Endothelial cell of umbilical vein (primary cell): ENCODE measurements at regions not wholly inside any gene's neighbourhood (a gene's known extent, or its start where the extent isn't known, plus 50 kb on each side); places are given as distances from the start of the nearest gene placed in this dataset.

Experiments used
- BruUV-seq: library from RNA; stranded (reverse); fragments of 400-500 nt; replicated peaks from 2 replicates; lab custom pipeline; 2021; lab: Mats Ljungman, UMichigan
- CTCF ChIA-PET: fragments of 300-600, 350-600 bp; sonication (Branson Sonifier 250); formaldehyde crosslinking; loops from one replicate; lab custom pipeline; 2021; ENCODE audit warnings: antibody characterized with exemption, inconsistent platforms; lab: Charles Lee
- POLR2A ChIA-PET: fragments of 300-600, 350-600 bp; sonication (Branson Sonifier 250); formaldehyde crosslinking; loops from one replicate; lab custom pipeline; 2021; ENCODE audit warnings: antibody characterized with exemption, inconsistent platforms; lab: Charles Lee
- DNase-seq: peaks from one replicate; pipeline ENCODE4 v3.0.0-alpha.2; 2011; ENCODE audit warnings: low read depth, low spot score
- FAIRE-seq: peaks from 2 replicates; lab custom pipeline; 2011; peaks lifted over from hg19 to GRCh38; lab: Jason Lieb, UNC
- H2AFZ ChIP-seq: 2 replicates; pipeline ENCODE4 v1.6.0; 2012; ENCODE audit warnings: low read depth, low read length, control low read depth, inconsistent platforms
- H3K27ac ChIP-seq: 2 replicates; pipeline ENCODE4 v1.5.1; 2011; ENCODE audit warnings: low read depth, mild to moderate bottlenecking, control low read depth, low read length, moderate library complexity; ENCODE audit not compliant: insufficient read depth
- H3K27me3 ChIP-seq, 2 experiments: 2 replicates each; pipeline versions ENCODE4 v1.6.0 to v1.6.1; 2011; ENCODE audit warnings: low read length in 2 of 2, mixed read lengths in 1 of 2; ENCODE audit not compliant: control insufficient read depth in 2 of 2, insufficient read depth in 2 of 2
- H3K36me3 ChIP-seq, 2 experiments: 2 replicates in 1 of 2; 3 replicates in 1 of 2; pipeline ENCODE4 v1.5.1; 2011; ENCODE audit warnings: low read length in 2 of 2, mild to moderate bottlenecking in 1 of 2, moderate library complexity in 1 of 2; ENCODE audit not compliant: control insufficient read depth in 2 of 2, insufficient read depth in 2 of 2; ENCODE audit errors: extremely low read depth in 1 of 2
- H3K4me1 ChIP-seq: 3 replicates; pipeline ENCODE4 v1.5.1; 2011; ENCODE audit warnings: mild to moderate bottlenecking, low read length; ENCODE audit not compliant: control insufficient read depth, insufficient read depth; ENCODE audit errors: extremely low read depth
- H3K4me2 ChIP-seq: 2 replicates; pipeline ENCODE4 v1.6.1; 2011; ENCODE audit warnings: low read length, control low read depth, mixed read lengths; ENCODE audit not compliant: insufficient read depth
- H3K4me3 ChIP-seq, 3 experiments: fragments of 200-600 bp in 1 of 3; sonication (generic), shearing (Covaris generic) in 1 of 3; replicated peaks in 1 of 3; 2 replicates each; pipeline ENCODE4 v1.5.1; 2011 to 2016; ENCODE audit warnings: control low read depth in 3 of 3, low read length in 3 of 3, mild to moderate bottlenecking in 2 of 3, inconsistent platforms in 1 of 3, low read depth in 1 of 3, moderate library complexity in 1 of 3; ENCODE audit not compliant: insufficient read depth in 1 of 3
- H3K79me2 ChIP-seq: 2 replicates; pipeline ENCODE4 v1.6.0; 2012; ENCODE audit warnings: low read length, inconsistent platforms; ENCODE audit not compliant: control insufficient read depth, insufficient read depth
- H3K9ac ChIP-seq: replicated peaks from 2 replicates; pipeline ENCODE3; 2011; ENCODE audit warnings: low read length, control low read depth; ENCODE audit not compliant: insufficient read depth; ENCODE audit errors: extremely low read depth
- H3K9me1 ChIP-seq: replicated peaks from 3 replicates; pipeline ENCODE4 v1.6.0; 2011; ENCODE audit warnings: mild to moderate bottlenecking, low read length; ENCODE audit not compliant: control insufficient read depth, insufficient read depth; ENCODE audit errors: extremely low read depth
- H3K9me3 ChIP-seq: replicated peaks from 2 replicates; pipeline ENCODE4 v1.5.1; 2012; ENCODE audit warnings: low read length, inconsistent platforms; ENCODE audit not compliant: control insufficient read depth, insufficient read depth
- H4K20me1 ChIP-seq: replicated peaks from 2 replicates; pipeline ENCODE3; 2011; ENCODE audit warnings: mild to moderate bottlenecking, low read length; ENCODE audit not compliant: control insufficient read depth, insufficient read depth; ENCODE audit errors: extremely low read depth
- FOS ChIP-seq: IDR thresholded peaks from 2 replicates; pipeline ENCODE4 v1.6.1; 2011; ENCODE audit warnings: mild to moderate bottlenecking, low read length, moderate library complexity, borderline replicate concordance; ENCODE audit not compliant: insufficient read depth
- JUN ChIP-seq: IDR thresholded peaks from 2 replicates; pipeline ENCODE4 v1.6.1; 2011; ENCODE audit warnings: borderline replicate concordance, low read depth; ENCODE audit not compliant: insufficient read length, insufficient read depth
- MYC ChIP-seq: IDR thresholded peaks from one replicate; pipeline ENCODE4 v1.6.1; 2011; ENCODE audit warnings: mild to moderate bottlenecking, low read depth, low read length
- POLR2A ChIP-seq: IDR thresholded peaks from 2 replicates; pipeline ENCODE4 v1.6.1; 2012; ENCODE audit warnings: low read depth, mild to moderate bottlenecking, control low read depth, low read length
- POLR2AphosphoS5 ChIP-seq: IDR thresholded peaks from 2 replicates; pipeline ENCODE4 v1.6.1; 2012; ENCODE audit warnings: low read depth, mild to moderate bottlenecking, control low read depth, low read length, moderate library complexity; ENCODE audit not compliant: insufficient read depth
- dilution Hi-C: fragments of 300-500 bp; cut with MboI; formaldehyde crosslinking; loops from one replicate; pipeline ENCODE4 v1.15.0; 2019; ENCODE audit warnings: low sequenced_read_pairs; ENCODE audit not compliant: extremely low pct_ligation_motif_present
- intact Hi-C: fragments of 100-400 bp; cut with micrococcal nuclease; formaldehyde crosslinking; loops from one replicate; pipeline ENCODE4 v1.10.0; 2022
- TF ChIP-seq, protein P1 (sequence below), 2 donors: IDR thresholded peaks; 1 replicate in 1 of 2; 2 replicates in 1 of 2; pipeline ENCODE4 v1.5.1; 2011; ENCODE audit warnings: low read length in 2 of 2, mild to moderate bottlenecking in 2 of 2, moderate library complexity in 2 of 2, control low read depth in 1 of 2, inconsistent platforms in 1 of 2, low read depth in 1 of 2; ENCODE audit not compliant: insufficient read depth in 1 of 2; ENCODE audit errors: extremely low read depth in 1 of 2
- TF ChIP-seq, protein P2 (sequence below): IDR thresholded peaks from 2 replicates; pipeline ENCODE4 v1.6.1; 2011; ENCODE audit not compliant: insufficient read depth, insufficient read length

DNA sequence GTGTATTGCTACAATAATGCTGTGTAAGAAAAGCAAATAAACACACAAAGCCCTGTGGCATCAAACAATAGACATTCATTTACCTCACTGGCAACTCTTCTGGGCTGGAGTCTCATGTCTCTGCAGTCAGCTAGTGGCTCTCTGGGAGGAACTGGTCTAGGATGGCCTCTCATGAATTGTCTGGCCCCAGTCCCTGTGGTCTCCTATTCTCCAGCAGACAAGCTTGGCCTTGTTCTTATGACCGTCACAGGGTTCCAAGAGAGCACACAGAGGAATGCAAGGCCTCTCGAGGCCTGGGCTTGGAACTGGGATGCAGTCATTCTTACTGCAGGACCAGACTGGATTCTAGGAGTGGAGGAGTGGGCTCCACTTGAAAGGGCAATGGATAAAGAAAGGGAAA lies 141.2 kb upstream of the NTM start:
- dilution Hi-C loops, result no loop called here
- Histone ChIP-seq H3K36me3 (no peaks in the 10 kb centered on the region), H3K9ac (no peak overlapping the region), H3K79me2 (no peaks in the 10 kb centered on the region), H4K20me1 (no peaks in the 10 kb centered on the region), H3K27ac (no peak overlapping the region), H3K4me1 (no peaks in the 10 kb centered on the region), H3K27me3 (no peaks in the 10 kb centered on the region), H3K4me2 (no peak overlapping the region), H2AFZ (no peak overlapping the region), H3K9me1 (no peaks in the 10 kb centered on the region), H3K9me3 (no peaks in the 10 kb centered on the region), H3K4me3 (no peak overlapping the region)
- intact Hi-C loops, result no loop called here
- no TSS peak for BruUV-seq
- ChIA-PET POLR2A (no interaction called here), CTCF (no interaction called here)
- DNase-seq (no peak), FAIRE-seq (no peak)
- TF ChIP-seq MYC (no peak), JUN (no peak), FOS (no peak), POLR2AphosphoS5 (no peak), POLR2A (no peak)
- TF ChIP-seq, protein P1, sequence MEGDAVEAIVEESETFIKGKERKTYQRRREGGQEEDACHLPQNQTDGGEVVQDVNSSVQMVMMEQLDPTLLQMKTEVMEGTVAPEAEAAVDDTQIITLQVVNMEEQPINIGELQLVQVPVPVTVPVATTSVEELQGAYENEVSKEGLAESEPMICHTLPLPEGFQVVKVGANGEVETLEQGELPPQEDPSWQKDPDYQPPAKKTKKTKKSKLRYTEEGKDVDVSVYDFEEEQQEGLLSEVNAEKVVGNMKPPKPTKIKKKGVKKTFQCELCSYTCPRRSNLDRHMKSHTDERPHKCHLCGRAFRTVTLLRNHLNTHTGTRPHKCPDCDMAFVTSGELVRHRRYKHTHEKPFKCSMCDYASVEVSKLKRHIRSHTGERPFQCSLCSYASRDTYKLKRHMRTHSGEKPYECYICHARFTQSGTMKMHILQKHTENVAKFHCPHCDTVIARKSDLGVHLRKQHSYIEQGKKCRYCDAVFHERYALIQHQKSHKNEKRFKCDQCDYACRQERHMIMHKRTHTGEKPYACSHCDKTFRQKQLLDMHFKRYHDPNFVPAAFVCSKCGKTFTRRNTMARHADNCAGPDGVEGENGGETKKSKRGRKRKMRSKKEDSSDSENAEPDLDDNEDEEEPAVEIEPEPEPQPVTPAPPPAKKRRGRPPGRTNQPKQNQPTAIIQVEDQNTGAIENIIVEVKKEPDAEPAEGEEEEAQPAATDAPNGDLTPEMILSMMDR (IDR thresholded peaks at IDR 0.05; ENCODE audit: extremely low read depth in 1 of 2, insufficient read depth in 1 of 2, low read depth in 1 of 2, low read length in 2 of 2), result no peak
- TF ChIP-seq, protein P2, sequence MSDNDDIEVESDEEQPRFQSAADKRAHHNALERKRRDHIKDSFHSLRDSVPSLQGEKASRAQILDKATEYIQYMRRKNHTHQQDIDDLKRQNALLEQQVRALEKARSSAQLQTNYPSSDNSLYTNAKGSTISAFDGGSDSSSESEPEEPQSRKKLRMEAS, result no peak
